Omental fat pad (tissue), 3 donors: ENCODE measurements at regions not wholly inside any gene's neighbourhood (a gene's known extent, or its start where the extent isn't known, plus 50 kb on each side); places are given as distances from the start of the nearest gene placed in this dataset.

Source experiments
- ATAC-seq: fragments of 150-250 bp; one replicate; pipeline ENCODE4 v1.9.1; 2016; ENCODE audit warnings: mild to moderate bottlenecking, moderate library complexity; ENCODE audit not compliant: low FRiP score
- DNase-seq: peaks from one replicate; pipeline ENCODE4 v3.0.0-alpha.2; 2019; ENCODE audit warnings: low spot score
- CTCF ChIP-seq, 3 donors: fragments of 450-650 bp; IDR thresholded peaks; one replicate each; pipeline ENCODE4 v1.5.1; 2016 to 2017; ENCODE audit warnings: antibody characterized with exemption in 3 of 3, mild to moderate bottlenecking in 3 of 3, moderate library complexity in 2 of 3

- ATAC-seq: no peak
- DNase-seq: no peak
- no peak for TF ChIP-seq CTCF (IDR thresholded peaks at IDR 0.05)
Measured at GRCh38 chr16:54996186-54996585, 65.5 kb downstream of the IRX5 start.

- ATAC-seq (no peak), DNase-seq (no peak)
- TF ChIP-seq CTCF (IDR thresholded peaks at IDR 0.05): no peak
Measured at GRCh38 chr16:54998834-54999233, 68.2 kb downstream of the IRX5 start.

- ATAC-seq (no peak), DNase-seq (no peak)
- TF ChIP-seq CTCF (IDR thresholded peaks at IDR 0.05): no peak
Measured at GRCh38 chr16:54999481-54999880, 68.8 kb downstream of the IRX5 start.

GRCh38 chr16:55000595-55000994 is 69.9 kb downstream of the IRX5 start:
- DNase-seq (no peak), ATAC-seq (no peak)
- TF ChIP-seq CTCF (IDR thresholded peaks at IDR 0.05): no peak

- ATAC-seq (no peak), DNase-seq (no peak)
- no peak for TF ChIP-seq CTCF (IDR thresholded peaks at IDR 0.05)
Measured at GRCh38 chr16:55001931-55002330, 71.3 kb downstream of the IRX5 start.

GRCh38 chr16:55002419-55002818 is 71.8 kb downstream of the IRX5 start:
- no peak for ATAC-seq

GRCh38 chr16:55003306-55003705 is 72.6 kb downstream of the IRX5 start:
- no peak for ATAC-seq
- TF ChIP-seq CTCF (IDR thresholded peaks at IDR 0.05): no peak
- no peak for DNase-seq

More at GRCh38 chr16:55002419-55002818, 71.8 kb downstream of the IRX5 start:
- no peak for DNase-seq
- TF ChIP-seq CTCF (IDR thresholded peaks at IDR 0.05): no peak
